IMR-90 (cell line): ENCODE measurements at regions not wholly inside any gene's neighbourhood (a gene's known extent, or its start where the extent isn't known, plus 50 kb on each side); places are given as distances from the start of the nearest gene placed in this dataset.

Experiments used
- ATAC-seq: fragments of 200-7000 bp; cut with Tn5 transposase; 2 replicates; pipeline ENCODE4 v1.9.1; 2020; ENCODE audit warnings: low read depth, mild to moderate bottlenecking, moderate library complexity
- BruUV-seq: library from RNA; stranded (reverse); fragments of 400-500 nt; replicated peaks from 2 replicates; lab custom pipeline; 2021; lab: Mats Ljungman, UMichigan
- CTCF ChIA-PET: fragments of 300-600 bp; formaldehyde crosslinking; extraction: SDS; loops from one replicate; lab custom pipeline; 2021; ENCODE audit warnings: antibody characterized with exemption; lab: Yijun Ruan, JAX
- POLR2A ChIA-PET: fragments of 300-600 bp; sonication (Branson Sonifier 250); formaldehyde crosslinking; loops from one replicate; lab custom pipeline; 2022; ENCODE audit warnings: antibody characterized with exemption; ENCODE audit not compliant: unreplicated experiment; lab: Charles Lee
- DNase-seq: peaks from one replicate; pipeline ENCODE4 v3.0.0; 2013
- H2AFZ ChIP-seq: replicated peaks from 2 replicates; pipeline ENCODE3; 2013; ENCODE audit warnings: low read length, mild to moderate bottlenecking; ENCODE audit not compliant: poor library complexity
- H2AK5ac ChIP-seq: 2 replicates; pipeline ENCODE4 v1.6.1; 2013; ENCODE audit warnings: low read depth, low read length, inconsistent platforms
- H2AK9ac ChIP-seq: replicated peaks from 2 replicates; pipeline ENCODE3; 2013; ENCODE audit warnings: mild to moderate bottlenecking, low read depth, low read length, moderate library complexity; ENCODE audit not compliant: poor library complexity
- H2BK120ac ChIP-seq: 2 replicates; pipeline ENCODE4 v1.6.1; 2013; ENCODE audit warnings: low read depth, low read length, inconsistent platforms
- H2BK15ac ChIP-seq: 3 replicates; pipeline ENCODE4 v1.6.1; 2013; ENCODE audit warnings: low read depth, low read length, inconsistent platforms
- H2BK20ac ChIP-seq: 2 replicates; pipeline ENCODE4 v1.6.1; 2013; ENCODE audit warnings: low read depth, mild to moderate bottlenecking, inconsistent platforms, low read length, moderate library complexity
- H2BK5ac ChIP-seq: 2 replicates; pipeline ENCODE4 v1.6.1; 2013; ENCODE audit warnings: mild to moderate bottlenecking, low read depth, low read length, inconsistent platforms; ENCODE audit not compliant: poor library complexity, severe bottlenecking
- H3K14ac ChIP-seq: replicated peaks from 2 replicates; pipeline ENCODE4 v1.6.1; 2013; ENCODE audit warnings: low read depth, low read length, inconsistent platforms
- H3K18ac ChIP-seq: 2 replicates; pipeline ENCODE4 v1.6.1; 2013; ENCODE audit warnings: low read depth, low read length, control low read depth
- H3K23ac ChIP-seq: 2 replicates; pipeline ENCODE4 v1.6.1; 2013; ENCODE audit warnings: low read depth, low read length, inconsistent platforms
- H3K27ac ChIP-seq: 2 replicates; pipeline ENCODE4 v1.5.1; 2013; ENCODE audit warnings: mild to moderate bottlenecking, control low read depth, low read length; ENCODE audit not compliant: insufficient read depth
- H3K27me3 ChIP-seq: 2 replicates; pipeline ENCODE4 v1.6.1; 2013; ENCODE audit warnings: low read length; ENCODE audit not compliant: control insufficient read depth, insufficient read depth
- H3K36me3 ChIP-seq: 2 replicates; pipeline ENCODE4 v1.6.1; 2013; ENCODE audit warnings: low read length, mixed read lengths; ENCODE audit not compliant: control insufficient read depth, insufficient read depth
- H3K4ac ChIP-seq: 2 replicates; pipeline ENCODE4 v1.6.1; 2013; ENCODE audit warnings: low read depth, low read length, inconsistent platforms
- H3K4me1 ChIP-seq: 2 replicates; pipeline ENCODE4 v1.6.1; 2013; ENCODE audit warnings: low read length, mixed read lengths; ENCODE audit not compliant: control insufficient read depth, insufficient read depth
- H3K4me2 ChIP-seq: 2 replicates; pipeline ENCODE4 v1.6.1; 2013; ENCODE audit warnings: low read depth, mild to moderate bottlenecking, control low read depth, low read length, moderate library complexity
- H3K4me3 ChIP-seq: 2 replicates; pipeline ENCODE4 v1.5.1; 2013; ENCODE audit warnings: low read depth, mild to moderate bottlenecking, control low read depth, low read length, moderate library complexity; ENCODE audit not compliant: insufficient read depth
- H3K56ac ChIP-seq: 2 replicates; pipeline ENCODE4 v1.6.1; 2013; ENCODE audit warnings: low read length, inconsistent platforms; ENCODE audit not compliant: insufficient read depth; ENCODE audit errors: extremely low read depth
- H3K79me1 ChIP-seq, 2 experiments: 2 replicates each; pipeline ENCODE4 v1.6.1; 2013; ENCODE audit warnings: low read length in 2 of 2, inconsistent platforms in 1 of 2, low read depth in 1 of 2
- H3K9ac ChIP-seq: 2 replicates; pipeline ENCODE4 v1.6.1; 2013; ENCODE audit warnings: low read depth, low read length, control low read depth
- H3K9me1 ChIP-seq: 2 replicates; pipeline ENCODE4 v1.6.1; 2013; ENCODE audit warnings: low read length, inconsistent platforms; ENCODE audit not compliant: insufficient read depth
- H3K9me3 ChIP-seq: 2 replicates; pipeline ENCODE4 v1.6.1; 2013; ENCODE audit warnings: low read length; ENCODE audit not compliant: control insufficient read depth, insufficient read depth
- H4K20me1 ChIP-seq: 2 replicates; pipeline ENCODE4 v1.6.1; 2013; ENCODE audit warnings: low read length, inconsistent platforms; ENCODE audit not compliant: insufficient read depth
- H4K5ac ChIP-seq: 2 replicates; pipeline ENCODE4 v1.6.1; 2013; ENCODE audit warnings: mild to moderate bottlenecking, low read depth, low read length, control low read depth
- H4K8ac ChIP-seq, 2 experiments: 2 replicates each; pipeline ENCODE4 v1.6.1; 2013; ENCODE audit warnings: low read depth in 2 of 2, low read length in 2 of 2, control low read depth in 1 of 2, inconsistent platforms in 1 of 2
- H4K91ac ChIP-seq: 2 replicates; pipeline ENCODE4 v1.6.1; 2013; ENCODE audit warnings: low read depth, low read length, inconsistent platforms; ENCODE audit not compliant: insufficient read depth
- BHLHE40 ChIP-seq: fragments of 150-350 bp; IDR thresholded peaks from 2 replicates; pipeline ENCODE4 v1.6.1; 2016; ENCODE audit warnings: mild to moderate bottlenecking, low read depth, low read length
- CHD1 ChIP-seq: IDR thresholded peaks from 2 replicates; pipeline ENCODE4 v1.6.1; 2012; ENCODE audit warnings: low read depth, low read length, improper control_type of control experiment
- WGBS, 2 experiments: methylation state at CpG; one replicate each; pipeline versions ENCODE4 v1.1.5 to v1.1.7; 2013; ENCODE audit warnings: missing lambda C conversion rate in 2 of 2; ENCODE audit not compliant: insufficient read length in 1 of 2; ENCODE audit errors: extremely low coverage in 2 of 2; 5-methylcytosine and 5-hydroxymethylcytosine counted together
- dilution Hi-C: fragments of 300-500 bp; cut with HindIII; formaldehyde crosslinking; loops from one replicate; pipeline ENCODE4 v1.14.3; 2018; ENCODE audit warnings: low sequenced_read_pairs; ENCODE audit not compliant: unreplicated experiment
- in situ Hi-C: fragments of 300-500 bp; cut with MboI; formaldehyde crosslinking; loops from 3 replicates; pipeline ENCODE4 v1.14.3; 2019; ENCODE audit warnings: low sequenced_read_pairs, inconsistent platforms, mixed read lengths
- intact Hi-C: fragments of 100-400 bp; cut with micrococcal nuclease; formaldehyde crosslinking; loops from 2 replicates; pipeline ENCODE4 v1.10.0; 2022

DNA sequence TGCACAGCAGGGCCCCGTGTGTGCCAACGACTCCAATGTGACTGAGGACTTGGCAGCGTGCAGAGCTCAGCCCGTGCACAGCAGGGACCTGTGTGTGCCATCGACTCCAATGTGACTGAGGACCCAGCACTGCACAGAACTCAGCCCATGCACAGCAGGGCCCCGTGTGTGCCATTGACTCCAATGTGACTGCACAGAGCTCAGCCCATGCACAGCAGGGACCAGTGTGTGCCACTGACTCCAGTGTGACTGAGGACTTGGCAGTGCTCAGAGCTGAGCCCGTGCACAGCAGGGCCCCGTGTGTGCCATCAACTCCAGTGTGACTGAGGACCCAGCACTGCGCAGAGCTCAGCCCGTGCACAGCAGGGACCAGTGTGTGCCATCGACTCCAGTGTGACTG is 347.8 kb upstream of the B3GAT1 start:
- H3K4me3 ChIP-seq: no peak overlapping the region
- no peak overlapping the region for H3K27ac ChIP-seq
- DNase-seq (no peak), ATAC-seq (no peak)
- H3K4me1 ChIP-seq: no peaks in the 10 kb centered on the region
- ChIA-PET POLR2A (no interaction called here), CTCF (no interaction called here)
- no peaks in the 10 kb centered on the region for H3K36me3 ChIP-seq
- no peak overlapping the region for H4K5ac ChIP-seq
- in situ Hi-C loops: no loop called here
- no peak overlapping the region for H2AFZ ChIP-seq
- intact Hi-C loops: no loop called here
- H2AK9ac ChIP-seq: no peak overlapping the region
- H2BK15ac ChIP-seq: no peak overlapping the region
- BruUV-seq: no TSS peak
- H2BK20ac ChIP-seq: no peak overlapping the region
- no peak overlapping the region for H3K4me2 ChIP-seq
- H3K27me3 ChIP-seq: no peaks in the 10 kb centered on the region
- no peaks in the 10 kb centered on the region for H3K79me1 ChIP-seq
- no peaks in the 10 kb centered on the region for H4K20me1 ChIP-seq
- no peak overlapping the region for H2AK5ac ChIP-seq
- no peak overlapping the region for H4K8ac ChIP-seq
- peaks cover 46% of the 10 kb centered on the region for H3K9me3 ChIP-seq
- no peak overlapping the region for H3K18ac ChIP-seq
- no peak overlapping the region for H3K4ac ChIP-seq
- H3K56ac ChIP-seq: no peak overlapping the region
- dilution Hi-C loops: no loop called here
- no peak overlapping the region for H3K9ac ChIP-seq
- H3K9me1 ChIP-seq: no peaks in the 10 kb centered on the region
- H2BK5ac ChIP-seq: no peak overlapping the region
- 45% methylated on average over 7 of the region's 11 CpGs; no CpG with 5 or more reads in 1 of the 2 experiments for WGBS, 2 experiments
- no peak overlapping the region for H3K23ac ChIP-seq
- TF ChIP-seq CHD1 (no peak), BHLHE40 (no peak)
- H4K91ac ChIP-seq: no peak overlapping the region
- H2BK120ac ChIP-seq: no peak overlapping the region
- no peak overlapping the region for H3K14ac ChIP-seq
